ENCODE measurements at regions not wholly inside any gene's neighbourhood (a gene's known extent, or its start where the extent isn't known, plus 50 kb on each side); places are given as distances from the start of the nearest gene placed in this dataset.

GRCh38 chr21:39064325-39065012, 118.8 kb downstream of the PSMG1 start:
- H3K4me1 Mint-ChIP-seq = peaks cover 4% of the 10 kb centered on the region
- no peaks in the 10 kb centered on the region for H3K27me3 Mint-ChIP-seq (ENCODE audit: low read depth)
- H3K9me3 Mint-ChIP-seq = peaks cover 21% of the 10 kb centered on the region
- no peak overlapping the region for H3K4me3 Mint-ChIP-seq
- H3K27ac Mint-ChIP-seq = no peak overlapping the region
- no peak for TF ChIP-seq CTCF (IDR thresholded peaks at IDR 0.05; ENCODE audit: unreplicated experiment)
- H3K36me3 Mint-ChIP-seq = no peaks in the 10 kb centered on the region
- DNase-seq (ENCODE audit: low spot score in 2 of 2, unreplicated experiment in 2 of 2) = no peak

GRCh38 chr21:39063517-39063916, 119.7 kb downstream of the PSMG1 start:
- Mint-ChIP-seq H3K4me3 (no peak overlapping the region), H3K27me3 (ENCODE audit: low read depth) (no peaks in the 10 kb centered on the region), H3K4me1 (peaks cover 4% of the 10 kb centered on the region), H3K36me3 (no peaks in the 10 kb centered on the region), H3K27ac (no peak overlapping the region), H3K9me3 (peaks cover 14% of the 10 kb centered on the region)
- no peak for DNase-seq (ENCODE audit: low spot score in 2 of 2, unreplicated experiment in 2 of 2)
- TF ChIP-seq CTCF (IDR thresholded peaks at IDR 0.05; ENCODE audit: unreplicated experiment) = no peak

- Mint-ChIP-seq H3K4me3 (no peak overlapping the region), H3K9me3 (peaks cover 13% of the 10 kb centered on the region), H3K27me3 (ENCODE audit: low read depth) (no peaks in the 10 kb centered on the region), H3K4me1 (peaks cover 9% of the 10 kb centered on the region), H3K36me3 (no peaks in the 10 kb centered on the region), H3K27ac (no peak overlapping the region)
- no peak for DNase-seq (ENCODE audit: low spot score in 2 of 2, unreplicated experiment in 2 of 2)
- TF ChIP-seq CTCF (IDR thresholded peaks at IDR 0.05; ENCODE audit: unreplicated experiment) = no peak
Measured at GRCh38 chr21:39062196-39062595, 121.1 kb downstream of the PSMG1 start.

GRCh38 chr21:39061766-39062165, 121.5 kb downstream of the PSMG1 start:
- DNase-seq (ENCODE audit: low spot score in 2 of 2, unreplicated experiment in 2 of 2) = no peak
- H3K9me3 Mint-ChIP-seq = peaks cover 13% of the 10 kb centered on the region
- no peak for TF ChIP-seq CTCF (IDR thresholded peaks at IDR 0.05; ENCODE audit: unreplicated experiment)
- H3K27me3 Mint-ChIP-seq (ENCODE audit: low read depth) = no peaks in the 10 kb centered on the region
- H3K36me3 Mint-ChIP-seq = no peaks in the 10 kb centered on the region
- H3K4me3 Mint-ChIP-seq = no peak overlapping the region
- H3K27ac Mint-ChIP-seq = no peak overlapping the region
- peaks cover 13% of the 10 kb centered on the region for H3K4me1 Mint-ChIP-seq

GRCh38 chr21:39060485-39061083, 122.7 kb downstream of the PSMG1 start:
- Mint-ChIP-seq H3K4me3 (no peak overlapping the region), H3K27me3 (ENCODE audit: low read depth) (no peaks in the 10 kb centered on the region), H3K9me3 (peaks cover 13% of the 10 kb centered on the region), H3K36me3 (no peaks in the 10 kb centered on the region), H3K27ac (no peak overlapping the region), H3K4me1 (peaks cover 17% of the 10 kb centered on the region)
- DNase-seq (ENCODE audit: low spot score in 2 of 2, unreplicated experiment in 2 of 2) = no peak
- no peak for TF ChIP-seq CTCF (IDR thresholded peaks at IDR 0.05; ENCODE audit: unreplicated experiment)

All from mesothelial cell of epicardium (in vitro differentiated cells).